ENCODE measurements at regions not wholly inside any gene's neighbourhood (a gene's known extent, or its start where the extent isn't known, plus 50 kb on each side); places are given as distances from the start of the nearest gene placed in this dataset.

DNA sequence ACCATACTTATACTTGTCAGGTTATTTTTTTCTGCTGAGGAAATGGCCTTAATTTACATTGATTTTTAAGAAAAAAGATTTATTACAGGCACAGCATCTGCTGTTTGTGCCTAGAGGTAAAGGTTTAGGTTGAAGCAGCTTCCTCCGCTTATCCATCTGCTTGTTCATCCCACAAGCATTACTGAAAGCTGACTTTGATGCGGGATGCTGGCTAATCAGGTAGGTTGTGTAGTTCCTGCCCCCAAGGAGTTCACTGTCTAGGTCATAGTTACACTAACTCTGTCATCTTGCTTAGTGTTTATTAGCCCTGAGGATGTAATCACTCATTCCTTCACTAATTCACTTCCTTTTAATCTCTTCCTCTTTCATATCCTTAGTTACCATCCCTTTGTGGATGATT lies 377.7 kb upstream of the KAZN start:
- DNase-seq, result no peak

DNA sequence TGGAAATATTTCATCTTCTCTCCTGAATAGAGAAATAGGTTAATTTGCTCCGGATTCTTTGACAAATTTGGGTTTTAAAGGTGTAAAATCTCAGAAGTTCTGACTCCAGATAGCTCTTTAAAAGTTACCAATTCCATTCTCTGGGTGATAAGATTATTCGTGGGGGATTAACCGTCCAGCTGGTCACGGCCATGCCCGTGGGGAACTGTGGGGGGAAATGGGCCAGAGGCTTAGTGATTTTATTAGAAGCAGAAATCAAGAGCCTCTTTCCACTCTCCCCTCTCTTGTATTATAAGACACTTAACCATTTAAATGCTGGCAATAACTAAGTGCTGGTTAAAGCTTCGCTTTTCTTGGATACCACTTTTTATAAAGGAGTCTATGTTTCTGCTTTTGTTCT lies 376.4 kb upstream of the KAZN start:
- DNase-seq, result no peak

DNA sequence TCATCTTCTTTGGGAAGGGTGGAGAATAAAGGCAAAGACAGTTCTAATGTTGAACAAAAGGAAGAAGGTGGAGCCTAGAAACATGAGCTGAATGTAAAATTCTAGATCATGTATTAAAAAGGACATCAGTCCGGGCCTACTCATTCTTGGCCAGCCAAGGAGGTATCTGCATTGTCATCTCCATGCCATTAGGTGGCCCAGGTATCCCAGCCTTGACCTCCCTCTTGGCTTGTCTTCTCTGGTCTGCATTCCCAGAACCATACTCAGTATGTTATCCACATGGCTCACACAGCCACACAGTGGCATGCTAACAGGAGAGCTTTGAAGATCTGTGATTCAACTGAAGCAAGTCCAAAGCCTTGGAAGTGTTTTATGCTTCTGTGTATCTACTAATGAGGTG lies 369.8 kb upstream of the KAZN start:
- DNase-seq, result no peak

DNA sequence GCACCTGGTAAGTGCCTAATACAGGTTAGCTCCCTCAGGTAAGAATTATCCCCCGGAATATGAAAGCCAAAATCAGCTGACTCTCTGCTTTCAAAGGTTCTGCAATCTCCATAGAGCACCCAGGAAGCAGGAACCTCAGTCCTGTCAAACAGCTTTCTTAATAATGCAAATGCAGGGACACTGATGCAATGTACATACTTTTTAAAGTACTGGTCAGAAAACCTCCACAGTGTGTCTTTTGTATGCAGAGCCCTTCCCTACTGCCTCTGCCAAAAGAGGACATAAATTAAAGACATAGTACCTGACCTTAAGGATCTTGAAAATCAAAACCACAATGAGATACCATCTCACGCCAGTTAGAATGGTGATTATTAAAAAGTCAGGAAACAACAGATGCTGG lies 365.0 kb upstream of the KAZN start:
- no peak for DNase-seq

DNA sequence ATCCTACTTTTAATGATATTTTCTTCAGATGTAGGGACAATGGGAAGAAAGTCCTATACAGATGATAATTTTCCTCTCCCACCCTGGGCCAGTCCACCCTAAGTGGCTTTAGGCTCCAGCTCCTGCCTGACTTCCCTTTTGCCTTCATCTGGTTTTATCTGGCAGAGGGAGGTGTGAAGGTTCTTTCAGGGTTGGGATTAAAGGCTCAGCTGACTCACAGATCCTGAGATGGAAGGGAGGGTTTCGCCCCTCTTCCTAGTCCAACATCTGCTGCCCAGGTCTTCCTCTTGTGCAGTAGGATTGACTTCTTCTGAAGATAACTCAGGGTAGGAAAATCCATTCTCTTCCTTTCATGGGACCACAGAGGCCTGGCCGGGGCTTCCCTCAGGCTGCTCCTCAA lies 362.4 kb upstream of the KAZN start:
- no peak for DNase-seq

DNA sequence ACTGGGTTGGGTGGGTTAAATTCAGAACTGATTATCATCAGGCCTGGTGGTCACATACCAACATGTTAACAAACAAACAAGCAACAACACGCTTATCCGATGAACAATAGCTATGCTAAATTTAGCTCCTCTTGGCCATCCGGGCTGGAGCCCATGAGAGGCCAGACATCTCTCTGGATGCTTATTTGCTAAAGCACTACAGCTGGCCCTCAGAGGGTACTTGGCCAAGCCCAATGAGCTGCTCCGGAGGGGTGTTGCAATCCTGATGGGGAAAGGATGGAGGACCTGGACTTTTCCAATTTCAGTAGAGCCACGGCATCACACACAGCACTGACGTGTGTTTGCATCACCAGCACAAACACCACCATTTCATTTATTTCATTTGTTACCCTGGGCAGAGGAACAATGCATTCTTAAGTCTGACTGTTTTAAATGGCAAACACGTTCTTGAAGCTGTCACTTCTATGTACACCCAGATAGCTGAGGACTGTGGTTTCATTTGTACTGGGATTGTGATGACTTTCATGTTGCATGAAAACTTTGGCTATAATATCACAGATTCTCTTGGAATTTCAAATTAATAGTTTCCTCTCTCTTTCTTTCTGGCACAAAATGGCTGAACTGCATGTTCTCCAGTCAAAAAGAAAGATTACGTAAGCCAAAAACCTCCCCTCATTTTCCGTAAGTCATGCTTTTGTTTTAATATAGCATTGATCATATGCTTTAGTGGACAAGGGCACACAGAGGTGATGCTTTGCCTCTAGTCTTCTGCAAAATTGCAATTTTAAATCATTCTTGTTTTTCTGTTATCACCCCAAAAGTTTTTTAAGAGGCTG lies 359.8 kb upstream of the KAZN start:
- no peak for DNase-seq

DNA sequence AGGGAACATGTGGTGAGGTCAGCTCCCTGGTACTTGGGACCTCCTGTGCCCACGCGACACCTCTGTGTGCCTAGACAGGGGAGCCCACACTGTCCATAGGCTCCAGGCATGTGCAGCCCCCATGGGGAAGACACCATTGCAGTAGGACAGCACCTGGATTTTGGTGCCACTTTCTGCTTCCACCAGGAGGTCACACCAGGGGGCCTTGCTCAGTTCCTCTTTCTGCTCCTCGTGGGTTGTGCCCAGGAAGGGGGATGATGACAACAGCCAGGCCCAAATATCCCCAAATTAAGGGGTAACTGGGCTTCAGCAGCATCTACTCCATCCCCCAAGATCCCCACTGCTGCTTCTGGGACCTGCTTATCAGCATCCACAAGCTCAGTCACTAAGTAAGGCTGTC lies 358.2 kb upstream of the KAZN start:
- DNase-seq, result no peak

DNA sequence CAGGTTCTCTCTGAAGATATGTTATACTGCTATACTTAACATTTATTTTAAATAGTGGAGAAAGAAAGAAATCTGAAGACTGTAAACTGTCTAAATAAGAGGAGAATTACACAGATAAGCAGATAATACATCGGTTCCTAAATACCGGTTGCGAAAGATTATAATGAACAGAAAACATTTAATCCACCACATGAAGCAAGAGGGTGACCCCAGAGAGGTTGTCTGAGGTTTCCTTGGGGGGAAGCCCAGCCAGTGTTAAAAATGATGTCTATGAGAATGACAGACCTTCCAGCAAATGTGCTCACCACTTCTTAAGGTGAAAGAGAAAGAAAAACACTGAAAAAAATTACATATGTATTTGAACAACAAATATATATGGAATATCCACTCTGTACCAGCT lies 356.4 kb upstream of the KAZN start:
- no peak for DNase-seq

DNA sequence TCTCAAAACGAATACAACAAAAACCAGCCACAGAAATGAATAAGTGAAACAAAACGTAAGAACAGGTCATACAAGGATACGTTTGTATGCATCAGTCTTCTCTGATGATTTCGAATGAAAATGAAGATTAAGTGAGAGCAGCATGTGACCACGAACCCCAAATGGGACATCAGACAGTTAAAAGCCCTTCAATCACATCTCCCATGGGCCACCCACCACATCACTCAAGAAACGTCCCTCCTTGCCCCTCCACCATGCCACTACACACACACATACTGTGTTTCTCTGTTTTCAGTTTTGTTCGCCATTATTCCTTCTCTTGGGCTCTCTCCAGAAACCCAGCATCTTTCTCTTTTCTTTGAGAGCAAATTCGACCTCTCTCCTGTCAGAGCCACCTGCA lies 355.6 kb upstream of the KAZN start:
- no peak for DNase-seq

DNA sequence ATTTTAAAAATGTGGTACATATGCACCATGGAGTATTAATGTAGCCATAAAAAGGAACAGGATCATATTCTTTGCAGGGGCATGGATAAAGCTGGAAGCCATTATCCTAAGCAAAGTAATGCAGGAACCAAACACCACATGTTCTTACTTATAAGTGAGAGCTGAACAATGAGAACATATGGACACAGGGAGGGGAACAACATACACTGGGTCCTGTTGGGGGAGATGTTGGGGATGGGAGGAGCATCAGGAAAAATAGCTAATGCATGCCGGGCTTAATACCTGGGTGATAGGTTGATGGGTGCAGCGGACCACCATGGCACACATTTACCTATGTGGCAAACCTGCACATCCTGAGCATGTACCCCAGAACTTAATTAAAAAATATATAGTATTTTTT lies 352.5 kb upstream of the KAZN start:
- DNase-seq, result no peak

DNA sequence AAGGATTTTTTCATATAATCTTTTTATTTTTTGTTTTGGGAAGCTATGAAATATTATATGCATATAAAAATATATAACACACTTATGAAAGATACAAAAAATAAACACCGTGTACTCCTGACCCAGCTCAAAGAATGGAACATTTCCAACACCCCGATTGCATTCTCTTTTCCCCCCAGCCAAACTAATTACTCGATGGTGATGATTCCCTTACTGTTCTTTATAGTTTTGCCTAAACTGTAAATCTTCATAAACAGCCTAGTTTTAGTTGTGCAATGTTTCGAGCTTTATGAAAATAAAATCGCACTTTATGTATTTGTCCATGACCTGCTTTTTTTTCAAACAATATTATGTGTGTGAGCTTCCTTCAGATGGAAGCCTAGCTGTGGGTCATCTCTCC lies 352.0 kb upstream of the KAZN start:
- DNase-seq, result no peak

DNA sequence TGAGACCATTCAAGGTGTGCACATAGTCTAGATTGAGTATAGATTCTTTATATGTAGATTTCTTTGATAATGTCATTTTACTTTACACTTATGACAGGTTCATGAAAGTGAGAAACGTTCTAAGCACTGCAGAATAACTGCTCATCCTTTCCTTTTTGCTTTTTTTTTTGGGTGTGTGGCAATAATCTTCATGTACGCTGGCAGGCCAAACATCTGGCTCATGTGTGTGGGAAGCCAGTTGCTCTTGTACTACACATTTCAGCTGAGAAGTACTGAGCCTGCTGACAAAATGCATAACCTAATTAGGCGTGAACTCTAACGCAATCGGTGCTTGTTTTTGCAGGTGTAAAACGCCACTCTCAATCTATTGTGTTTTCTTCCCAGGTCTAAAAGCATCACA lies 350.8 kb upstream of the KAZN start:
- DNase-seq, result no peak

DNA sequence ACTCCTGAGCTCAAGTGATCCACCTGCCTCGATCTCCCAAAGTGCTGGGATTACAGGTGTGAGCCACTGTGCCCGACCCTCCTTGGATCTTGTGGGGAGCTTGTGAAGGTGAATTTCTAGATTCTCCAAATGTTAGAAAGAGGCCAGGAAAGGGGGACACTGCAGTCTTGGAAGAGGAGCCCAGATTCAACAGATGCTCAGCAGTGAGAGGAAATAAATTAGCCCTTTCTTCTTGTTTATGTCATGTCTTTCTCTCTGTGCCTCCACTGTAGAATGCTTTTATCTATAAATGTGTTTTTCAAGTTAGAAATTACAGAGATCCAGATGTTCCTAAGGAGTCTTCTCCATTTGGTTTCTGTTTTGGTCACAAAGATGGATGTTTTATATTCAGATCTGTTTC lies 346.6 kb upstream of the KAZN start:
- DNase-seq, result no peak

DNA sequence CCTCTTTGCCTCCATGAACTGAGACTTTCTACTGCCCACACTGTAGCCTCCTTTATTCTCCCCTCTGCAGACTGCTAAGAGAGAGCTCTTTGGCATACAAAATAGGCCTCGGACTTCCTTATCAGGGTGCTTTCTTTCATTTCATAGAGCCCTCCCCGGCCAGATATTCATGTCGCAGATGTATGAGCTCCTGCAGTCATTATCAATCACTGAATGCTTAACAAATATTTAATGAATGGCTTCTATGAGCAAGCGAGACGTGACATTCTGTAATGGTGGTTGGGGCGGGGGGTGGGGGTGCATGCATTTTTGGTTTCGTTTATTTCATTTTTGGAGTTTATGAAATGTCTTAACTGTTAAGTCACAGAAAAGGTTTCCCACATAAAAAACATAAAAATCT lies 344.8 kb upstream of the KAZN start:
- no peak for DNase-seq

DNA sequence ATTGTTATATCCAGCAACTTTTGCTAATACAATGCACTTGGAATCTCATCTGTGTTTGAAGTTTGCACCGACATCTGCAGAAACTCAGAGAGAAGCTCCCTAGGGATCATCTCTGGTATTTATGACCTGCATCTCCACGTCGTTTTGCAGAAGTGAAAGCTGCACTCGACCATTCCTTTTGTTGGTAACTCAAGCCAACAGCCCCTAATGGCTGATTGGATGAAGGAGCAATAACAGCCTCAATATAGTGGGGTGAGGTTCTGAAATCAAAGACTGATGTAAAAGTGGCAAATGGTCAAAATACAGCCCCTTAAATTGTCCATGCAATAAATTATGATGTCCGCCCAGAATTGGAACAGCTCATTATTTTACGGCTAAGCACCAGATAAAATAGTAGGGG lies 344.2 kb upstream of the KAZN start:
- no peak for DNase-seq

DNA sequence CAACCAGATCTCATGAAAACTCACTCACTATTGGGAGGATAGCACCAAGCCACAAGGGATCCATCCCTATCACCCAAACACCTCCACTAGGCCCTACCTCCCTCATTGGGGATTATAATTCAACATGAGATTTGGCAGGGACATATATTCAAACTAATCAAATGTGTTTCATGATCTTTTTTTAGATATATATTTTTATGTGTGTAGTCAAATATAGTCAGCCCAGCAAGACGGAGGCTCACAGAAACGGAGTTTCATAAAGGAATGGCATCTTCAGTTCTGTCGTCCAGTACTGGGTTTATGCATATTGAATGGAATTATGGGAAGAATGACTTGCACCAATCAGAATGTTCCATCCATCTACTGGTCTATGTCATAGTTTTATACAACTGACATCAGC lies 343.3 kb upstream of the KAZN start:
- no peak for DNase-seq

DNA sequence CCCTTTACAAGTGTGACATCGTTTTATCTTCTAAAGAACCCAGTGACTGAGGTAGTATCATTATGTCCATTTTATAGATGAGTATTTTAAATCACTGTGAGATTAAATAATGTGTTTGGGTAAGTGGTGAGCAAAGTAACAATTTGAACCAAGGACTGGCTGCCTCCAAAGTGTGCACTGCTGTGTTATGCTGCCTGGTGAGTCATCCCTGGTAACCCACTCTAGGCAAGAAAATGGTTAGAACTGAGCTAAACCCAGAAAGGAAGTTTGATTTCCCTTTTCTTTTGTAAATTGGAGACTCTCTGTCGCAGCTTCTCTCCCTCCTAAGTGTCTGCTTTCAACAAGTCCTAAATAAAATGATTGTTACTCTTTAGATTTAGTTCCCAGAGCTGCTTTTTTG lies 342.8 kb upstream of the KAZN start:
- no peak for DNase-seq

DNA sequence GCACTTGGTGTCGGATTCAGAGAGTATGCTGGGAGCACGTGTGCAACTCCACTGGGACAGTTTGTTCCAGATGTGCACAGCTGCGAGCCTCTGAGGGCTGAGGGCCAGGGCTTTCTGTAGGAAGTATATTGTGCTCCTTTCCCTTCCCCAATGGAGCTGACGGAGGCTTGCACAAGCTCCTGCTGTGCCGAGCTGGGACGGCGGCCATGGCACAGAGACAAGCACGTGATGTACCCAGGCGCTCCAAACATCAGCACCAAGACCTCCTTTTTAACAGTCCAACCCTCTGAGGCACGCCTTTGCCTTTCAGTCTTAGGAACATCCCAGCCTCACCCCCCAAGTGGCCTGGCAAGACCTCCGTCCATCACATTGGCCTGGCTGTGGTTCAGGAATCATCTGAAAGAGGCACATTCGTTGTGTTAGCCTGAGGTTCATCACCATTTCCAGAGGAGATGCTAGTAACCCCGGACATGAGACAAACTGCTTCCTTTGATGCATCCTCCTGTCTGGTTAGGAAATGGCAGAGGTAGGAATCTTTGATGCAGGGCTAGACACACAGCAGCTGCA lies 339.2 kb upstream of the KAZN start:
- DNase-seq, result no peak

DNA sequence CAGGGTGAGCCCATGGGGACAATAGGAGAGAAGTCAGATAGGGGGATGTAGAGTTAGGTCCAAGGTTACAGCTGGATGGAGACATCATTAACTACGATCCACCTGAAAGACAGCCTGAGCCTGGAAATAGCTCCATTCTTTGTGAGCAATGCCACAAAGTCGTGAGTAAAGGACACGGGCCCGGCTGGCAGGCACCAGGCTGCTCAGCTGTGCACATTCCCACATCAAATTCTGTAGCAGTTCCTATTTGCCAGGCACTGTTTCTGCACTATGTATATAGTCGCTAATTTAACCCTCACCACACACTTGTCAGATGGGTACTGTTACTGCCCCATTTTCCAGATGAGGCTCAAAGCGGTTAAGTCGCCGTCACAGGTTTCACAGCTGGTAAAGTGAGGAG lies 338.0 kb upstream of the KAZN start:
- no peak for DNase-seq

DNA sequence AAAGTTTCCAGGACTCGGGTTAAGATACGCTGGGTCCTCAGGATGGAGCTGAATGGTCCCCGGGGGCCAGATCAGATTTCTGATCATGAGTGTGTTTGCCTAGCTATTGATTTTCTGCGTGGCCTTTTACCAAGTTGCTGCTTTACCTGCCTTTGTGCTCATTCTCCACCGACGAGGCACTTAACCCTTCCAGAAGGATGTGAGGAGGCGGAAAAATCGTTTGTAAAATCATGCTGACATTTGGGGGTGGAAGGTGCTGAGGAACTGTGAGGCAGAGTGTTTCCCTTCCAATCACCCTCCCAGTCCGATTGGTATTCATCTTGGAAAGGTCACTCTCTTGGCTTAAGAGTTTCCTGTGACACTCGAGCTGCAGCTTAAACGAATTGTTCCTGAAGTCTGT lies 337.1 kb upstream of the KAZN start:
- no peak for DNase-seq

DNA sequence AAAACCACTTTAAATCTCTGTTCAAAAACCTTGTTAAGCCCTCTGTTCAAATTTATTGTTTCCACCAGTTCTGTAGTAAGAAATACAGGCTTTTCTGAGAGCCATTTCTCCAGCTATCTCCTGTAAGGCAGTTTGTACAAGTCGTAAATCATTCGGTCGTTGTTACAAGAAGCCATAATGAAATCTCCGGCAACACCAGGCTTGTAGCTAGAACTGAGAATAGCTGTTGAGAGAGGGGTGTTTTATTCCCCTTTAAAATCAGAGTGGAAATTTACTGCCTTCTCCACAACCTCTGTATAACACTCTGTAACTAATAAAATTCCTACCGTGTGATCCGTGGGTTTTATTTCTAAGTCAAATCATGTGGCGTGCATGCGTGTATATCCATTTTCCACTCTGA lies 335.8 kb upstream of the KAZN start:
- DNase-seq, result no peak

DNA sequence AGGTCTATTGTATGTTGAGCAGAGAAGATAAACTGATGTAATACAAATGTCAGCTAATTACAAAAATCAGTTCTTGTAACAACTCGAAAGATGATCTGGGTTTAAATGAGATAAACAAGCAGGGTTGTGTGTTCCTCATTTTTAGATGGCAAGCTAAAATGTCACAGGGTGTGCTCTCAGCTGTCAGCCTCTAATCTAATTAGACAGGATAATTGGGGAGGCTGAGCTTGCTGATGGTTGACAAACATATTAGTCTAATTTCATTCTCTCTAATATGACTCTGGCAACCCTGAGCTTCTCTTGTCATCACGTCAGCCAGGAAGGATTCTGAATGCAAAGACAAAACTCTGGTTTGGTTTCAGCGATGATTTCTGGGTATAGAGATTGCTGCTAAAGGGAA lies 335.3 kb upstream of the KAZN start:
- peak; percentile 43 for DNase-seq

DNA sequence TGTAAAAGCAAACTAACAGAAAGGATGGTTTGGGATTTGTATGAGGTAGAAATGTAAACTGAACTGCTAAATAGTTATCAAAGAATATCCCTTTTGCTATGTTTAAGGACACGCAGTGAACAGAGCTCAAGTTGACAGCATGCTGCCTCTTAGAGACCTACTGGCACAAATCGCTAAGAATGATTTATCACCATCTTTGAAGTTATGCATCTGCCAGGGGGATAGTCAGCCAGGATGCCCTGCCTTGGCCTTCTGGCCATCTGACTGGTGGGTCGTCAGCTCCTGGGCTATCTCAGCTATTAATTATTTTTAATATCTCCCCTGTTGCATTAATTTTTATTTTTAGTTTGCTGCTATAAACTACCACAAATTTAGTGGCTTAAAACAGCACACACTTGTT lies 334.8 kb upstream of the KAZN start:
- no peak for DNase-seq

DNA sequence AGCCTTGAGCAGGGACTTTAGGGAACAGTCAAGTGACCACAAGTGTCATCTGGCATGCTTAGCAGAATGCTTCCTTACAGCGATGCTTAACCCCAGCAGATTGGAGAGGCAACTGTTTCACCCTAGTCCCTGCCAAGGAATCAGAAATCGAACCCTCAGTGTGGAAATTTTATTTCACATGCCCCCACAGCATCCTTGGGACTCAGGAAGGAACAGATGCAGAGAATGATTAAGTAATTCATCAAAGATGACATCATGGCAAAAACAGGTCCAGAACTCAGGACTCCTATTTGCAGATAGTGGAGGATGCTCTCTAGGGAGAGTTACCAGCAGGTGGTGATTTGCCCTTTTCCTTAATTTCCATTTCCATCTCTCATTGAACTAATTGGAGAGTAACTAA lies 333.0 kb upstream of the KAZN start:
- DNase-seq, result no peak

DNA sequence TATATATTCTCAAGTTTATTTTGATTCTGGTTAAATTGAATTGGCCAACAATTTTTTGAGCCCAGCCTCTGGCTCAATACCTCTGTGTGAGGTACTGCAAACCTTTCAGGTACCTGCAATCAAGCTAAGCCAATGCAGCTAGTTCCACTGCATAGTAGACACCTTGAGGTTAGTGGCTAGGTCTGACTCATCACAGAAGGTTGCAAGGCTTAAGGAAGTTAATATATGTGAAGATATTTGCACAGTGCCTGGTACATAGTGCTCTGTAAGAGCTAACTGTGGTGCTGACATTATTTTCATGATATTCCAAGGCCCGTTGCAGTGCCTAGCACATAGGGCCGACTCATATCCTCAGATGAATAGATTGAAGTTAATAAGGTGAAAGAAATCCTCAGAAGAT lies 330.5 kb upstream of the KAZN start:
- no peak for DNase-seq

Measured in COR-L47 (cell line).